ENCODE measurements at regions not wholly inside any gene's neighbourhood (a gene's known extent, or its start where the extent isn't known, plus 50 kb on each side); places are given as distances from the start of the nearest gene placed in this dataset.
"Not testable (repeated sequence)": the region's sequence is repeated elsewhere in the genome, so short reads cannot be mapped to it uniquely, and the experiment has no call there.

GRCh38 chr15:30688684-30689083, 62.8 kb downstream of the ARHGAP11B start:
- H3K9me3 Mint-ChIP-seq, H3K27ac Mint-ChIP-seq, H3K4me3 Mint-ChIP-seq, H3K4me1 Mint-ChIP-seq, H3K36me3 Mint-ChIP-seq, H3K27me3 Mint-ChIP-seq: not testable (repeated sequence)

- H3K27me3 Mint-ChIP-seq, H3K36me3 Mint-ChIP-seq, H3K4me1 Mint-ChIP-seq, H3K9me3 Mint-ChIP-seq, H3K4me3 Mint-ChIP-seq, H3K27ac Mint-ChIP-seq: not testable (repeated sequence)
Observed at GRCh38 chr15:30690153-30690552, 64.2 kb downstream of the ARHGAP11B start.

- H3K9me3 Mint-ChIP-seq, H3K27ac Mint-ChIP-seq, H3K4me3 Mint-ChIP-seq, H3K4me1 Mint-ChIP-seq, H3K36me3 Mint-ChIP-seq, H3K27me3 Mint-ChIP-seq: not testable (repeated sequence)
Observed at GRCh38 chr15:30695811-30696210, 69.9 kb downstream of the ARHGAP11B start.

GRCh38 chr15:30696439-30697314, 70.7 kb downstream of the ARHGAP11B start:
- H3K27me3 Mint-ChIP-seq, H3K36me3 Mint-ChIP-seq, H3K4me1 Mint-ChIP-seq, H3K4me3 Mint-ChIP-seq, H3K9me3 Mint-ChIP-seq: not testable (repeated sequence)
- peak overlapping the region in 2 of 3 donors; percentile 23 to 72 for H3K27ac Mint-ChIP-seq

- H3K27me3 Mint-ChIP-seq, H3K9me3 Mint-ChIP-seq, H3K27ac Mint-ChIP-seq, H3K4me1 Mint-ChIP-seq, H3K4me3 Mint-ChIP-seq, H3K36me3 Mint-ChIP-seq: not testable (repeated sequence)
Observed at GRCh38 chr15:30697315-30697685, 71.4 kb downstream of the ARHGAP11B start.

- not testable (repeated sequence) for H3K4me3 Mint-ChIP-seq, H3K27ac Mint-ChIP-seq, H3K36me3 Mint-ChIP-seq, H3K27me3 Mint-ChIP-seq, H3K4me1 Mint-ChIP-seq, H3K9me3 Mint-ChIP-seq
Observed at GRCh38 chr15:30700006-30700597, 74.2 kb downstream of the ARHGAP11B start.

- H3K9me3 Mint-ChIP-seq, H3K4me1 Mint-ChIP-seq, H3K4me3 Mint-ChIP-seq, H3K27ac Mint-ChIP-seq, H3K27me3 Mint-ChIP-seq, H3K36me3 Mint-ChIP-seq: not testable (repeated sequence)
Observed at GRCh38 chr15:30707976-30708685, 82.2 kb downstream of the ARHGAP11B start.

GRCh38 chr15:30708809-30709208, 82.9 kb downstream of the ARHGAP11B start:
- H3K27ac Mint-ChIP-seq, H3K9me3 Mint-ChIP-seq, H3K4me3 Mint-ChIP-seq, H3K4me1 Mint-ChIP-seq, H3K27me3 Mint-ChIP-seq, H3K36me3 Mint-ChIP-seq: not testable (repeated sequence)

DNA sequence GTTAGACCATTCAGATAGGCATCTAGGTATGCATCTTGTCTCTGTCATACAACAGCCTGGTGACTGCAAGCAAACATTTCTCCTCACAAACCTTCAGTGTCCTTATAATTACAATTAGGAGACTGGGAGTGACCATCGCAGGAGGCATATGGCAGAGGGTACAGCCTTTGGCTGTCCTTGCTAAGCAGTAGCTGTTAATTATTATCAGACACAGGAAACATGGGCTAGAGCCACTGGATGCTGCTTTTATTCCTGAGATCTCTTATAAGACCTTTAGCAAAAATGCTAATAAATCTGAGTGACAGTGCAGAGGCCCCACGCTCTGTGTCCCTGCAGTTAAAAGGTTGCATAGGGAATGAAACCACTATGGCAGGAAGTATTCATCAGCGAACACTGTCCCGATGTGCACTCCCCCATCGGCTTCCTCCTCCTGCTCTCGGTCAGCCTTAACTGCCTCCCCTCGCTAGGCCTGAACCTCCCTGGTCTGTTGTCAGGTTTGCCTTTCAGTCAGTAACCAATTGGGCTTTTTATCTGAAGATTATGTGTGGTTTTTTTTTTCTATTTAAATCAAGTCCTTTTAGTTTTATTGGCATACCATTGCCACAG, 92.2 kb downstream of the ARHGAP11B start:
- H3K27ac Mint-ChIP-seq, H3K9me3 Mint-ChIP-seq, H3K4me1 Mint-ChIP-seq, H3K36me3 Mint-ChIP-seq, H3K27me3 Mint-ChIP-seq: not testable (repeated sequence)
- H3K4me3 Mint-ChIP-seq: peak overlapping the region in 1 of 4 donors; percentile 4

DNA sequence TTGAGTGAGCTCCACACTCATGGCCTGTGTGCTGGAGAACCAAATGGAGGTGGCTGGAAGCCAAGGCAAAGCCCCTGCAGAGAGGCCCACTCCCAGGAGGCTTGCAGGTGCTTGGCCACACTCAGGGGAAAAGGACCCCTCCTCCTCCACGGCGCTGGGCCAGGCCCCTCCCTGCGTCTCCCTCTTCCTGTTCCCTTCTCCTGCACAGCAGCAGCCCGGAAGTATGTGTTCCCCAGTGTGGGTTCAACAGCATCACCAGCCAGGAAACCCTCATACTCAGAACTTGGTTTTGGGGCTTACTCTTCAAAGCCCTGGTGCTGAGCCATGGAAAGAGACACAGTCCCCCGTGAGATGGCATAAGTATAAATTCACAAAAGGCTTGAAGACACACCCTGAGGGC, 93.4 kb downstream of the ARHGAP11B start:
- not testable (repeated sequence) for H3K9me3 Mint-ChIP-seq, H3K27me3 Mint-ChIP-seq, H3K27ac Mint-ChIP-seq, H3K36me3 Mint-ChIP-seq, H3K4me1 Mint-ChIP-seq, H3K4me3 Mint-ChIP-seq

GRCh38 chr15:30720825-30721224, 94.9 kb downstream of the ARHGAP11B start:
- not testable (repeated sequence) for H3K4me3 Mint-ChIP-seq, H3K27ac Mint-ChIP-seq, H3K36me3 Mint-ChIP-seq

DNA sequence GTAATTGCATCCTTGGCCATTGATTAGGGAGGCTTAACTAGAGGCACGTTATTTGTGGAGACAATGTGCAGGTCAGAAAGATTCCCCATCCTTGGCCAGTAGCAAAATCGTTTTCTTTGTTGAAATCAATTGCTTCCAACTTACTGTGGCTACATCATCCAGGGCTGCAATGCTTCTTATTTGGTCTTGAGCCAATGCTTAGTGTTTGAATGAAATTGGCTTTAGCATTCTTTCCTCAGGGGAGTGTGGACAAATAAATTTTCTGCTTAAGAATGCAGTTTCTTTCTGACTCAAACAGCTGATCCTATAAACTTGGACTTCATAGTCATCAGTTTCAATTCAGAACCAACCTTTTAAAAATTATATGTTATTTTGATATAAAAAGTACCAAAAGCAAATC, 95.6 kb downstream of the ARHGAP11B start:
- H3K9me3 Mint-ChIP-seq, H3K36me3 Mint-ChIP-seq, H3K27me3 Mint-ChIP-seq, H3K4me3 Mint-ChIP-seq, H3K4me1 Mint-ChIP-seq, H3K27ac Mint-ChIP-seq: not testable (repeated sequence)

More at GRCh38 chr15:30720825-30721224, 94.9 kb downstream of the ARHGAP11B start:
- not testable (repeated sequence) for H3K27me3 Mint-ChIP-seq, H3K9me3 Mint-ChIP-seq, H3K4me1 Mint-ChIP-seq

DNA sequence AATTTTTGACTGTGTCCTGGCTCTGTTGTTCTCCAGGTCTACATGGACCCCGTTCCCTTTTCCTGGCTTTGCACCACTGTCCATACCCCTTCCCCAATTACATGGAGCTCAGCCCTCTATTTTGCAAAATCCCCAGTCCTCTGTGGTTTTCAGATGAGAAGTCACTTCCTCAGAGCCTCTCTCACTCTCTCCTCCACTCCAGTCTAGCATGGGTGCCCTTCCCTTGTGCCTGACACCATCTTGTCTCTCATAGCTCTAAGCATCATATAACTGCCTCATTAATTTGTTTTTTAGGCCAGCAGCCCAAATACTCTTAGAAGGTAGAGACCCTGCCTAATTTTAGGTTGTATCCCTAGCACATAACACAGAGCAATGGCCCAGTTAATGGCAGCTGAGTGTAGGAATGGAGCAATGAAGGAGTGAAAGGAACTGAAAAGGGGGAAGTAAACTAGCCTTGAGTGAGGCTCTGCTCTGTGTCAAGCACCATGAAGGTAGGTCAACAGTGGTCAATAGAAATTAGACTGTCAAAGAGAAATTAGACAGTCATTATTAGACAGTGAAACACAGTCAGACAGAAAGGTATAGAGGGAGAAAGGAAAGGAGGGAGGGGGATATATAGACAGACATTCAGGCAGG, 97.7 kb downstream of the ARHGAP11B start:
- H3K4me3 Mint-ChIP-seq, H3K27me3 Mint-ChIP-seq, H3K9me3 Mint-ChIP-seq, H3K4me1 Mint-ChIP-seq, H3K27ac Mint-ChIP-seq: not testable (repeated sequence)
- H3K36me3 Mint-ChIP-seq: peaks cover 12% of the 10 kb centered on the region

- not testable (repeated sequence) for H3K9me3 Mint-ChIP-seq, H3K4me3 Mint-ChIP-seq, H3K27me3 Mint-ChIP-seq, H3K27ac Mint-ChIP-seq, H3K4me1 Mint-ChIP-seq
- peaks cover 11% of the 10 kb centered on the region for H3K36me3 Mint-ChIP-seq
Observed at GRCh38 chr15:30729880-30730590, 104.1 kb downstream of the ARHGAP11B start.

GRCh38 chr15:30730633-30731032, 104.7 kb downstream of the ARHGAP11B start:
- not testable (repeated sequence) for H3K4me3 Mint-ChIP-seq, H3K27ac Mint-ChIP-seq, H3K27me3 Mint-ChIP-seq, H3K9me3 Mint-ChIP-seq, H3K36me3 Mint-ChIP-seq, H3K4me1 Mint-ChIP-seq
